GM23338 (cell line): ENCODE measurements at regions not wholly inside any gene's neighbourhood (a gene's known extent, or its start where the extent isn't known, plus 50 kb on each side); places are given as distances from the start of the nearest gene placed in this dataset.
"Not testable (repeated sequence)": the region's sequence is repeated elsewhere in the genome, so short reads cannot be mapped to it uniquely, and the experiment has no call there.

Experiments used
- ATAC-seq: fragments of 200-7000 bp; cut with Tn5 transposase; 3 replicates; pipeline ENCODE4 v1.9.1; 2020
- DNase-seq: peaks from one replicate; pipeline ENCODE4 v3.0.0-alpha.2; 2015; ENCODE audit warnings: low spot score
- H2AFZ ChIP-seq: fragments of 200-600 bp; sonication (generic); 2 replicates; pipeline ENCODE4 v1.8.0; 2016; ENCODE audit warnings: antibody characterized with exemption, mild to moderate bottlenecking, moderate library complexity
- H3F3A ChIP-seq: fragments of 200-600 bp; sonication (generic); replicated peaks from 2 replicates; pipeline ENCODE4 v1.8.0; 2017; ENCODE audit warnings: antibody characterized with exemption, mixed run types, low read depth
- H3K27ac ChIP-seq: fragments of 200-600 bp; sonication (generic); 2 replicates; pipeline ENCODE4 v1.6.1; 2016; ENCODE audit warnings: low read depth
- H3K27me3 ChIP-seq: fragments of 200-600 bp; sonication (generic); 2 replicates; pipeline ENCODE4 v1.8.0; 2016; ENCODE audit warnings: mild to moderate bottlenecking, mixed run types, moderate library complexity; ENCODE audit not compliant: insufficient read depth
- H3K36me3 ChIP-seq: fragments of 200-600 bp; sonication (generic); 2 replicates; pipeline ENCODE4 v1.8.0; 2016; ENCODE audit warnings: mild to moderate bottlenecking; ENCODE audit not compliant: insufficient read depth
- H3K4me1 ChIP-seq: fragments of 200-600 bp; sonication (generic); 2 replicates; pipeline ENCODE4 v1.8.0; 2016; ENCODE audit warnings: mild to moderate bottlenecking, moderate library complexity; ENCODE audit not compliant: insufficient read depth
- H3K4me2 ChIP-seq: fragments of 200-600 bp; sonication (generic); 2 replicates; pipeline ENCODE4 v1.7.1; 2017; ENCODE audit warnings: mixed run types
- H3K4me3 ChIP-seq: fragments of 200-600 bp; sonication (generic); 2 replicates; pipeline ENCODE4 v1.6.1; 2016; ENCODE audit warnings: mixed run types
- H3K79me2 ChIP-seq: fragments of 200-600 bp; sonication (generic); replicated peaks from 2 replicates; pipeline ENCODE4 v1.8.0; 2017; ENCODE audit warnings: mild to moderate bottlenecking; ENCODE audit not compliant: insufficient read depth
- H3K9me2 ChIP-seq: fragments of 200-600 bp; sonication (generic); 2 replicates; pipeline ENCODE4 v1.8.0; 2017; ENCODE audit not compliant: insufficient read depth
- H4K20me1 ChIP-seq: fragments of 200-600 bp; sonication (generic); replicated peaks from 2 replicates; pipeline ENCODE4 v1.8.0; 2017; ENCODE audit warnings: mild to moderate bottlenecking; ENCODE audit not compliant: insufficient read depth
- H3K27ac Mint-ChIP-seq: 2 replicates; pipeline ENCODE4 v1.8.0; 2020; ENCODE audit warnings: inconsistent platforms, mild to moderate bottlenecking, moderate library complexity, mixed read lengths
- H3K27me3 Mint-ChIP-seq: 3 replicates; pipeline ENCODE4 v1.8.0; 2022; ENCODE audit warnings: low read depth, mild to moderate bottlenecking, moderate library complexity, mixed read lengths, inconsistent platforms; ENCODE audit not compliant: insufficient read depth, poor library complexity
- H3K36me3 Mint-ChIP-seq: 3 replicates; pipeline ENCODE4 v1.8.0; 2021; ENCODE audit warnings: low read depth, mild to moderate bottlenecking, inconsistent platforms, moderate library complexity, mixed read lengths
- H3K4me1 Mint-ChIP-seq: 3 replicates; pipeline ENCODE4 v1.8.0; 2020; ENCODE audit warnings: mild to moderate bottlenecking, inconsistent platforms, mixed read lengths
- H3K4me3 Mint-ChIP-seq: 3 replicates; pipeline ENCODE4 v1.8.0; 2021; ENCODE audit warnings: moderate library complexity, mild to moderate bottlenecking, inconsistent platforms, mixed read lengths
- H3K9me3 Mint-ChIP-seq: 3 replicates; pipeline ENCODE4 v1.8.0; 2020; ENCODE audit warnings: moderate library complexity, mild to moderate bottlenecking, inconsistent platforms, mixed read lengths

DNA sequence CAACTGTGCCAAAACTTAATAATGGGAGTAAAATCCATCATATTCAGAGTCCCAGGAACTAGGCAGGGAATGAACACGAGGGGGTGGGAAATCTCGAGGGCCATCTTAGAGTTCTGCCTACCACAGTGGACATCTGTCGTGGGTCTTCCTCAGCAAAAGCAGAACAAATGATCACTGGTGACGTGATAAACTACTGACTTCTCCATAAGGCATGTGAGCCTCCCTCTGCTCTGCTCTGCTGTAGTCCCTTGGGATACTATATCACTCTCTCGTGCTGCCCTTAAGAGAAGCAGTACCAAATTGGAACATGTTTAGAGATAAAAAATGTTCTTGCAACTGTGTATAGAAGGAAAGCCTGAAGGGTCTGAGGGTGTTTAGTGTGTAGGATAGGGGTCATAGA lies 180.5 kb downstream of the SPDYE17 start:
- not testable (repeated sequence) for H3K36me3 ChIP-seq, H4K20me1 ChIP-seq, H3K79me2 ChIP-seq, ATAC-seq, H3K4me2 ChIP-seq, H3K27me3 ChIP-seq, H3K9me2 ChIP-seq, H3K36me3 Mint-ChIP-seq, H3K27ac ChIP-seq, H3K4me1 Mint-ChIP-seq, H3K27me3 Mint-ChIP-seq, DNase-seq, H3K9me3 Mint-ChIP-seq, H2AFZ ChIP-seq, H3K27ac Mint-ChIP-seq, H3K4me3 ChIP-seq, H3F3A ChIP-seq, H3K4me1 ChIP-seq, H3K4me3 Mint-ChIP-seq

DNA sequence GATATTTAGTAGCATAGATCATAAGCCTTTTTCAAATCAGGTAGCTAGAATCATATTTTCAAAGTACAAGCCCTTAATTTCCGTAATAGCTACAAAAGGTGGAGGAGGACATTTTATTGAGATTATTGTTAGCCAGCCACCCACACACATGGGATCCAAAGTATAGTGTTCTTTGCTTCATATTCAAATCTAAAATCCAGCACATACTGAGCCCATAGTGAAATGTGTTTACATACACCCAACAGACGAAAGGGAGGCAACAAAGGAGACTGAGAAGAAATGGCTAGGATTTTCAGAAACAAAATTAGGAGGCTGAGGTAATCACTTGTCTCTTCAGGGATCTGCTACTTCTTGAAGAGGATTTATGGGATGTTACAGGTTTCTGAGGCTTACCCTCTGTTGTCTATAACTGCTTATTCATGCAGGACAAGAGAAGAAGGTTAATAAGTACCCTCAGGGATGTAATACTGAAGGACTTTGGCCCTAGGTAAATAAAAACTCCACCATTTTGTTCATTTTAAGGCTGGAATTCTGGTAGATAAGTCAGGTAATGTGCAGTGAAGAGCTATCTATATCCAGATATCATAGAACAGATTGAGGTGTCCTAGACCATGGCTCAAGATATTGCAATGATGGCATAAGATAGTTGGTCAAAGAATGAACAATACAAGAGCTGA lies 182.1 kb downstream of the SPDYE17 start:
- H4K20me1 ChIP-seq, H3K4me1 Mint-ChIP-seq, H3K4me2 ChIP-seq, H3K79me2 ChIP-seq, H3K36me3 Mint-ChIP-seq, H3F3A ChIP-seq, H3K4me3 ChIP-seq, H3K9me2 ChIP-seq, H2AFZ ChIP-seq, H3K9me3 Mint-ChIP-seq, H3K27me3 Mint-ChIP-seq, H3K27me3 ChIP-seq, DNase-seq, H3K4me3 Mint-ChIP-seq, H3K4me1 ChIP-seq, H3K27ac ChIP-seq, H3K36me3 ChIP-seq, ATAC-seq, H3K27ac Mint-ChIP-seq: not testable (repeated sequence)

DNA sequence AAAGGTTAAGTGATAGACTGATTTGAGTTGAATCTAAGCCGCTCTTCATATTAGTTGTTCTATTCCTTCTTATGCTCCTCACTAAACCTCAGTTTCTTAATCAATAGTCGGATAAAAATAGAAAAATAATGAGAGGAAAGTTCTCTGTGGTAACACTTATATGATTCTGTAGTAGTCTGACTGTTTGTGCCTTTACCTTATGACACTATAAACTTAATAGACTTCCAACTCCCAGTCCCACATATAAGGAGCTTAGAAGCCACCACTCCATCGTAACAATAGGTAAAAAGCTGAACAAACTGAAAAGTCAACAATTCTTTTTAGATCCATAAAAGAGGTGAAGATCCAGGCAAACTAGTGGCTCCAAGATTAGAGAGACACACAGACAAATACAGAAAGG lies 192.3 kb downstream of the SPDYE17 start:
- not testable (repeated sequence) for H3K27me3 Mint-ChIP-seq, H3K27ac Mint-ChIP-seq, H3F3A ChIP-seq, H4K20me1 ChIP-seq, H2AFZ ChIP-seq, H3K4me1 Mint-ChIP-seq, H3K27me3 ChIP-seq, H3K4me3 ChIP-seq, DNase-seq, H3K9me3 Mint-ChIP-seq, ATAC-seq, H3K4me3 Mint-ChIP-seq, H3K36me3 Mint-ChIP-seq, H3K36me3 ChIP-seq, H3K4me1 ChIP-seq, H3K27ac ChIP-seq, H3K4me2 ChIP-seq, H3K9me2 ChIP-seq, H3K79me2 ChIP-seq

DNA sequence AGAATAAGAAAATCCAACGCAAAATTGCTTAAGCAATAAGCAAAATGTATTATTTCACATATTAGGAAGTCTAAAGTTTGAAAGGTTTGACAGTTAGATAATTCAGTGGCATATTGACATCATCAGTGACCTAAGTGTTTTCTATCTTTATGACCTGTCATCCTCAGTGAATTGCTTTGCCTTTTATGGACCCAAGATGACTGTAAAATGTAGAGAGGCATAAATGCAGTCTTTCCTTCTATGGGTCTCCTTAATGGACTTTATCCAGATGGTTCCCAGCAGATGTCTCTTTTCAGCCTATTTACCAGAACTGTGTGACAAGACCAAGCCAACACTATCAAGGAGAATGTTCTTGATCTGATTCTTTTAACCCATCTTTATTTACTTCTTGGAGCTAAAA lies 192.9 kb downstream of the SPDYE17 start:
- not testable (repeated sequence) for H3K79me2 ChIP-seq, H3K4me3 Mint-ChIP-seq, H3K27me3 Mint-ChIP-seq

DNA sequence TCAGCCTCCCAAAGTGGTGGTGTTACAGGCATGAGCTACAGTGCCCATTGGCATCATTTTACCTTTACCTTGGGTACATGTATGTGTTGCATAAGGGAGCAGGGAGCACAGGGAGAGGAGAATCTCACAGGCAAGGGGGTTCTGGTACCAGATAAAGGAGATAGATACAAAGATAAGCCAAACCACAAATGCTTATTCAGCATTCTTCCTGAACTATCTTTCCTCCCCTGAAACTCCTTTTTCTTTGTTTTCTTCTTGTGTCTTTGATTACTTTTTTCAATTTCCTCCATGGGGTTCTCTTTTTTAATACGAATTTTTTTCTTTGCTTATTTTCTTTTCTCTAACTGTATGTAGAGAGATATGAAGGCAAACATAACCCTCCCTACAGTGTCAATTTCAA lies 193.8 kb downstream of the SPDYE17 start:
- not testable (repeated sequence) for H3K4me3 ChIP-seq, H3K4me3 Mint-ChIP-seq, H3K9me2 ChIP-seq, DNase-seq, H3K36me3 Mint-ChIP-seq, H3K79me2 ChIP-seq, H4K20me1 ChIP-seq, H3K27ac Mint-ChIP-seq, H3K27me3 ChIP-seq, H3K4me1 ChIP-seq, H3K4me1 Mint-ChIP-seq, H3K4me2 ChIP-seq, H3K27me3 Mint-ChIP-seq, H3F3A ChIP-seq, H3K36me3 ChIP-seq, H3K27ac ChIP-seq, H2AFZ ChIP-seq, ATAC-seq, H3K9me3 Mint-ChIP-seq

More for the DNA sequence above, 192.9 kb downstream of the SPDYE17 start:
- H3K4me3 ChIP-seq, H3K27ac ChIP-seq, H3K36me3 ChIP-seq, H4K20me1 ChIP-seq, H2AFZ ChIP-seq, H3K27me3 ChIP-seq, H3F3A ChIP-seq, H3K27ac Mint-ChIP-seq, H3K4me1 ChIP-seq, DNase-seq, H3K4me1 Mint-ChIP-seq, H3K9me2 ChIP-seq, H3K9me3 Mint-ChIP-seq, H3K4me2 ChIP-seq, ATAC-seq, H3K36me3 Mint-ChIP-seq: not testable (repeated sequence)

DNA sequence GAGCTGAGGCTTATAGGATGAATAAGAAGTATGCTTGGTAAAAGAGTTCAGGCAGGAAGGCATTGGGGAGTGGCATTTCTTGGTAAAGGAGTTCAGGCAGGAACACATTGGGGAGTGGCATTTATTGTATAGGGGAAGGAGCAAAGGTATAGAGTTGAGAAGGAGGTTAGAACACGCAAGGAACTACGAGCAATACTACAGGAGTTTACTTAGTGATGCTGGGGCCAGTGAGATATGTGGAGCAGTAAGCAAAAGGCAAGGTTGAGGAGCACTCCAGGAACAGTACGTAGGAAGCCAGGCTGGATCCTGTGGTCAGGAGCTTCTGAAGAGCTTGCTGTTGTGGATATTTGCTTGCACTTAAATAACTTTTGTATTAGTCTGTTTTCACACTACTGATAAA lies 202.2 kb upstream of the POMZP3 start:
- H3K79me2 ChIP-seq, H3K9me3 Mint-ChIP-seq, H3K27me3 Mint-ChIP-seq, H3K4me1 ChIP-seq, ATAC-seq, H3K36me3 Mint-ChIP-seq, H3K4me1 Mint-ChIP-seq, H3K4me3 Mint-ChIP-seq, H3K27me3 ChIP-seq, H3K36me3 ChIP-seq, H3K4me2 ChIP-seq, H3F3A ChIP-seq, DNase-seq, H4K20me1 ChIP-seq, H3K4me3 ChIP-seq, H2AFZ ChIP-seq, H3K9me2 ChIP-seq, H3K27ac Mint-ChIP-seq, H3K27ac ChIP-seq: not testable (repeated sequence)

DNA sequence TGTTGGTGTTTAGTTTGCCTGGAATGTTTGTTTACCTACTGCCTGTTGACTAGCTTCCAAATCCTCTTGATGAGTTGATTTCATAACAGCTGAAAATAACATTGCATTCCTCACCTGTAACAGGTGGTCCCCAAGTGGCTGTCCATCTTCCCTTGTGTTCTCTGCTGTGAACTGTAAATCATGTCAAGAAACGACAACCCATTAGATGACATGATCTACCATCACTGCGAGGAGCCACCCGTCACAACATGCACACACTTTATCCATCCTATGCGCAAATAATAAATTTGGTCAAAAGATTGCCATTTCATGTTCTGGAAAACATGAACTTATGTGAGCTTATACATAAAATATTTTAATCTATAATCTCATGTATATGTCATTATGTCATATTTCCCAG lies 199.1 kb upstream of the POMZP3 start:
- not testable (repeated sequence) for H3K9me3 Mint-ChIP-seq, H3K9me2 ChIP-seq, H3K4me3 ChIP-seq, H3K79me2 ChIP-seq, H3F3A ChIP-seq, H3K27ac ChIP-seq, DNase-seq, H2AFZ ChIP-seq, H3K36me3 Mint-ChIP-seq, H3K27me3 ChIP-seq, H3K4me1 ChIP-seq, H3K27me3 Mint-ChIP-seq, H3K4me1 Mint-ChIP-seq, ATAC-seq, H3K36me3 ChIP-seq, H4K20me1 ChIP-seq, H3K4me2 ChIP-seq, H3K4me3 Mint-ChIP-seq, H3K27ac Mint-ChIP-seq
